HG03432 (cell line): ENCODE measurements at regions not wholly inside any gene's neighbourhood (a gene's known extent, or its start where the extent isn't known, plus 50 kb on each side); places are given as distances from the start of the nearest gene placed in this dataset.

ENCODE experiments used
- ATAC-seq: cut with Tn5 transposase; IDR thresholded peaks from one replicate; pipeline ENCODE4 v1.9.1; 2021; ENCODE audit warnings: mild to moderate bottlenecking, moderate library complexity; ENCODE audit not compliant: unreplicated experiment

DNA sequence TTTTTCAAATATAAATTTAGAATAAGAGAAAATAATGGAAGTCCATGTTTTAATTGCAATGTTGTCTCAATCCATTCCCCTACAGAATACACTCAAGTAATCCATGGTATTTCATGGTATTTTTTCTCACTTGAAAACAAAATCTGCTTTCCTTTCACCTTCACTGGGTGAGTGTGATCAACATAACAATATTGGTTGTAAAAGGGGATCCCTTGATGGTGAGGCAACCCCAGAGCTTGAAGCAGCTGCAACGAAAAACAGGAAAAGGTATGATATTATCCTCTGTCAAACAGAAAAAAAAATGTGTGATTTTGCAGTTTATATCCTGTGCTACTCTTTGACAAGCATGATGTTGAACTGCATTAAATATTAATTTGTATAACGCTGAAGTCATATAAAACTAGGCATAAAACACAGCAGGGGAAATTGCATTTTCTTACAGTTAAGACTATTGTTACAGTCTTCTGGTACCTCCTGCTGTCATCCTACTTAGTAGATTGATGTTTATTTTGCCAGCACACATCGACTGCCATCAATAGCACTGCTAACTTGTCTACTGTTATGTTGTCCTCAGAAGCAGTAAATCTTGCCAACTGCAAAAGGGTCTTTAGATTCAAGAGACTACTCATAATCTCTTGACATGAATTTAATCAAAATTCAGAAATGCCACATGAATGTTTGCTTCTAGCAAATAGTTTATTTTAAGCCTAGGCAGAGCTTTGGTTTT lies 373.1 kb upstream of the MIR17HG start:
- ATAC-seq = no peak

DNA sequence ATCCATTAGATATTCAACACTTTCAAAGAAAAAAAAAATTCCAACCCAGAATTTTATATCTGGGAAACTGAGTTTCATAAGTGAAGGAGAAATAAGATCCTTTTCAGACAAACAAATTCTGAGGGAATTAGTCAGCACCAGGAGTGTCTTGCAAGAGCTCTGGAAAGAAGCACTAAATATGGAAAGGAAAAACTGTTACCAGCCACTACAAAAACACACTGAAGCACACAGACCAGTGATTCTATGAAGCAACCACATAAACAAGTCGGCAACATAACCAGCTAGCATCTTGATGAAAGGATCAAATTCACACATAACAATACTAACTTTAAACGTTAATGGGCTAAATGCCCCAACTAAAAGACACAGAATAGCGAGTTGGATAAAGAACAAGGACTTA lies 368.4 kb upstream of the MIR17HG start:
- ATAC-seq = no peak

DNA sequence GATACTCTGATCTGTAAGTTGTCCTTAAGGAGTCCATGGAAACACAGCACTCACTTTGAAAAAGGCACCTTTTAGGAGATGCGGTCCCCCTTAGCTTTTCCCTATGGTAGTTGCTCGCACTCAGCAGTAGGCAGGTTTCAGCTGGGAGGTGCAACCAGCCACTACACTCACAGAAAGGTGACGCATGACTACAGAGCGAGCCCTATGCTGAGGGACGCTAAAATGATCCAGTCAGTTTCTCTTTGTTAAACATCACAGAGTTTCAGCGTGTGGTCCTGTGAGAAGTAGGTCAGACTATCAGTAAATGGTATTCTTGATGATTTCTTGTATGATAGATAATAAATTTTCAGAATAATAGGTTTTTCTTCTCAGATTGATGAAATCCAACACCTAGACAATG lies 362.7 kb upstream of the MIR17HG start:
- ATAC-seq = no peak

DNA sequence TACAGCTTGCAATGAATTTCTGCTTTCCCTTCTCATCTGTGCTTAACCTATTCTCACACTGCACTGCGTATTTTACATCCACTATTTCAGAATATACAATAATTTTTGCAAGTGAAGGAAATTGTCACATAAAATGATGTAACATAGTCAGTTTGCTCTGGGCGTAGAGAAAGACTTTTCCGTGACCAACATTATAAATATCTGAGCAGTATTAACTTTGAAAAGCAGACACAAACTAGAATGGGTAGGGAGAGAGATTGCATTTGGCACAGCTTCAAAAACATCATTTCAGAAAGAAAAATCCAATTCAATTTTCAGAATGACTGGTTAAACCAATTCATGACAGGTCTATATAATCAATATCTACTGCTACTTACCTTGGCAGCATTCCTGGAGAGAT lies 352.5 kb upstream of the MIR17HG start:
- ATAC-seq = no peak

DNA sequence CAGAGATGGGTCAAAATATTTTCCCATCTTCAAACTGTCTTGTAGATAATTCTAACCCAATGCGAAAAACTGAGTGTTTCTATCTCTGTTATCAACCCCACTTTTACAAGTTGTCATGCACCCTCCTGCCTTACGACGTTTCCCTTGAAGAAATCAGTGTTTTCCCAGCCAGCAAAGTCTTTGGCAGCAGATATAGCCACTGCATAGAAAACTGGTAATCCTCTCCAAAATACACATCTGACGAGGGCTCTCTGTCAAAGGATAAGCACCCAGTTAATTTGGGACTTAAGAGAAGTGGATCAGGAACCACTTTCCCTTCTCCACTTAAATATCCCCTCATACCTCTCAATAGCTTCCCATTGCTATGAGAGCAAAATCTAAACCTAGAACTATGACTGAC lies 351.9 kb upstream of the MIR17HG start:
- ATAC-seq = no peak

DNA sequence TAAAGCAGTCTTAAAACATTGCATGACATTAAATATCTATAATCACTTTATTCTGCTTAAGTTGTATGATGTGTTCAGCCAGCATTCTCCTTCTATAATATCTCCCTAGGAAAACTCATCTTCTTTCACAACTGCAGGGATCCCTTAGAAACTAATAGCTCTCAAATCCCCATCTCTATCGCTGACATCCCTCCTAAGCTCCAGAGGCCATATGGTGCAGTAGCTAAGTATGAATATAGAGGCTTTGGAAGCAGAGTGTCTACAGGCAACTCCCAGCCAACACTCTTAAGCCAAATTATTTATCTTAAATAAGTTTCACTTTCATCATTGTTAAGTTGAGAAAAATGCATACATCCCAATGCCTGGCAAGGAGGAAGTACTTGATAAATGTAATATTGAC lies 349.5 kb upstream of the MIR17HG start:
- ATAC-seq = no peak

DNA sequence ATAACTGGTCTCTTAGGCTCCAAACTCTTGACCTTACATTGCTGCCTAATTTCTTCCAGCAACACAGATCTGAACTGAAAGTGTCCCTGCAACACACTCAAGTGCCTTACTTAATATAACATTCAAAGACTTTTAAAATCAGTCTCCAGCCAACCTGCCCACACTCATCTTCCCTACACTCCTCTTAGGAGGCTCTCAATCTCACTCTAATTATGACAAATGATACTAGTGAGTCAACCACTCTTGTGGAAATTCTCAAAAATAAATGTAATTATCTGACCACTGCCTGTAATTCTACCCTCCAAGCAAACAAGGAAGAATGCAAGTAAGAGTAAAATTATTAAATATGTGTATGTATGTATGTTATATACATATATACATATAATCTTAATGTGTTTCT lies 348.1 kb upstream of the MIR17HG start:
- no peak for ATAC-seq

DNA sequence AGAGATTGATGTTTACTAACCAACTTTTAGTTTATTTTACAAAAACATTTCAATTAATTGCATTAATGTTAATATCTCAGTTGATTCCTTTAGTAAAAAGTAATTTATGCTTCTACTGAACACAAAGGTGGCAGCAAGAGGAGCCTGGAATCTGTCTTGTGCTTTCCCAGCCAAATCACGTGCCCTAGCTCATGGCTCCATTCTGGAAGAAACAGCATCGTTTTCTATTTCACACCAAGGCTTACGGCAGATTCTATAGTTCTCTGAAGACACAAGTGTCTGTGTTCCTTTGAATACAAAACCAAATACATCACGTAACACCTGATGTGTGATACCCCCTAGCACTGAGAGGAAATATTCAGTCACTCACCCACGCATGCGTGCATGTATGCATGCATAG lies 346.1 kb upstream of the MIR17HG start:
- ATAC-seq = no peak

DNA sequence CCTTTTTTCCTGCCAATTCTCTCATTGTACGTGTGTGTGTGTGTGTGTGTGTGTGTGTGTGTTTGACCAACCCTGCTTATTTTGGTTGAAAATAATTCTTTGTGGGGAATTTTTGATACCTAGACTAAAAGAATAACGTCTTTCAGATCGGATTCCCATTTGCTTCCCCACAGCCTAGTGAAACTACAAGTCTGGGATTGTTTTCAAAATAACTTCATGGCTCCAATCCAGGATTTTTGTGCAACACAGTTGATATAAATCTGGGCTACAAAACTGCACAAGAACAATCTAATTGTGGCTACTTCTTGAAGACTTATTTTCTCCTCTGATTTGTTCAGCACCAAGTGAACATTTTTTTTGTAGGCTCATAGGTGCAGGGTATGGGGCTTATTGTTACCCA lies 332.8 kb upstream of the MIR17HG start:
- no peak for ATAC-seq

DNA sequence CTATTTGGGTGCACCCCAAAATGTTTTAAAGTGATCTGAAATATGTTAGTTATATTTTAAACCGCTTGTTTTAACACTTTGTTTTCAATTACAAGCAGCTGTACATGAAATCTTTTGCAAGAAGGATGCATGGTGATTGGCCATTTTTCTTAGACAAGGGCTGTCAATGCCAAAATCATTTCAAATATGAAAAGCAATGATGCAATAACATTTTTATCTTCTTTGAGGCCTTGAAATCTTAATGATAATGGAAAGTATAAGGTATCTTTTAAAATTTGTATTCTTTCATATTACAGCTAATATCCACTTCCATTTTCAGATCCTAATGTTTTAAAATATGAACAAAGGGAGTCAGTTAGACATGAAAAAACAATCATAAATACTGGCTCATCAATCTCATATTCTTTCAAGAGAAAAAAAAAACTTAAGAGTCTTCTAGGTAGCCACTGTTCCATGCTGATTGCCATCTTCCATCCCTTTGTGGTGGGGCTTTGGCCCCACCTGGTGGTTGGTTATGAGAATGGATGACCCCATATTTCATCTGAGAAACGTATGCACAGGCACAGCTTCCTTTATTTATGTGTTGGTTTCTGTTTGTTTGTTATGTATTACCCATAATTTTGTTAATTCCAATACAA lies 330.3 kb upstream of the MIR17HG start:
- ATAC-seq = peak; percentile 99

DNA sequence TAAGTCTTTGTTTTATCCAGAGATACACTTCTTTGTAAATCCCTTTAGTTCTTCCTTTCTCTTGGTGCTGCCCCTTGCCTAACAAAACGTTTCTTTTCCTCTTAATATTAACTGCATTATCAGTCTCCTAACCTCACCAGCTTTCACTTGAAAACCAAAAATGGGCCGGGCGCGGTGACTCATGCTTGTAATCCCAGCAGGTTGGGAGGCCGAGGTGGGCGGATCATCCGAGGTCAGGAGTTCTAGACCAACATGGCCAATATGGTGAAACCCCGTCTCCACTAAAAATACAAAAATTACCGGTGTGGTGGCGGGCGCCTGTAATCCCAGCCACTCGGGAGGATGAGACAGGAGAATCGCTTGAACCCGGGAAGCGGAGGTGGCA lies 329.8 kb upstream of the MIR17HG start:
- ATAC-seq = peak; percentile 35

DNA sequence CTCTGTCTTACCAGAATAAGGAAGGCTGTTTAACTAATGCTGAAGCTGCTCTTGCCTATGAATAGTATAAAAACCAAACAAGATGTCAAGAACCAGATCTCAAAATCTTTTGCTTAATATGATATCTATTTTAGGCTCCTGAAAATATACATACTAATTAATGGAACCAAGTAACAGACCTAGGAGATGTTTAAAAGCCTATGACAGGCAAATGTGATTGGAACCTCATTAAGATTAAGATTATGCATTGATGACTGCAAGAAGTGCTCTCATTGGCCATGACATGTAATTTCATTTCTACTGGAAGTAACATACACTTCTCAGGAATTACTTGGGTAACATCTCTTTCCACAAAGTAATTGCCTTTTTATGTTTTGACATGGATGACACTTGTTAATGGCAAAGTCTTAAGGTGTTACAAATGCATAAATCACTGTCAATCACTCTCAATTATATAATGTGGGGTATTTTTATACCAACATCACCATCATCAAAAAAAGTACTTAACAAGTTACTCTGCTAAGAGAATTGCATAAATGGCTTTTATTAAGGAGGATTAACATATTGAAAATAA lies 326.9 kb upstream of the MIR17HG start:
- ATAC-seq = no peak

DNA sequence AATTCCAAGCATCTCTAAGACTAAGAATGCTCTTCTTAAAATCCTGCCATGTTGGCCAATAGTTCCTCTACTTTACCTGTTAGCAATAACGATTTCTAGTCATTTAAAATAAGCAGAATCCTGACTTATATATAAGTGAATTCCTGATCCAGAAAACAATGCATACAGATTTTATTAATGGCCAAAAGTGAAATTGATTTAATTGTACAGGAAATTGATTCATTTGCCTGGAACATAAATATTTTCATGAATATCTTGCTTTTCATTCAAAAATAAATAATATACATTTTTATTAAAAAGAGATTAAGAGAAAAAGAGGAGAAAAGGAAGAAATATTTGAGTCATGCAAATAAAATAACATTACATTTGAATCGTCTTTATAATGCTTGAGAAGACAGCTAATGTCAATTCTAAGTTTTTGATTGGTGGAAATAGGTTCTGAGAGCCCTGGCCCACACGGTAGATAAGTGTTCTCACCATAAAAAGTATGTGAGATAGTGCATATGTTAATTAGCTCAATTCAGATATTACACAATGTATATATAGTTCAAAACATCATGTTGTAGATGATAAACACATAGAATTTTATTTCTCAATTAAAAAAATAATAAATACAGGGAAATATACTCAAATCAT lies 323.2 kb upstream of the MIR17HG start:
- no peak for ATAC-seq

DNA sequence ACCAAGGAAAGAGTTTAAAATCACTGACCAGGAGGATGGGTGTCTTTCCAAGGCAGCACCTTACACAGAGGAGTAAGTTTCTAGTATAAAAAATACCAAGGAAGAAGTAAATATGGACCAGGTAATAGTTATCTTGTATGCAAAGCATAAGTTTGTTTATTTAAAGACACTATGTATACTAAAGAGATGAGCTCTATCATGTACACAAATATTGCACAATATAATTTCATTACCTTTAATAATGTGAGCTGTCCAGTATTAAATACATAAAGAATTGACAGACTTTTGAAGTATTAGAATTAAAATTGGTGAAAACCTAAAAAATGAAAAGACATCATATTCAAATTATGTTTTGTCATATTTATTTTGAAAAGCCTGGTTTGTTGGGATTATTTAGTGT lies 322.0 kb upstream of the MIR17HG start:
- no peak for ATAC-seq

DNA sequence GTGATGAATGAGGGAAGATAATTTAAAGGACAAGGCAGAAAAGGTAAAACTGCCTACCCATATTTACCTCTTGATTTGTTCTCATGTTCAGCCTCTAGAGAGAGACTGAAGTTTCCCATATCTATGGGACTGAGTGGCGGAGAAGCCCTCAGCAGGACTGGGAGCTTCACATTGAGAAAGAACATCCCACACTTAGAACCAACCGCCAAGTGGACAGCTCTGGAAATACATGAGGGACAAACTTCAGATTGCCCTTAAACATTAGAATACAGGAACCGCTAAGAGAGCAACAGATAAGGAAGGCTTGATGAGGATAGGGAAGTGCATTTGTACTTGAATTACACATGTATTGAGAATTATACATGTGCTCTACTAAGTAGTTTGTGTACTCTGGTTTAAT lies 316.0 kb upstream of the MIR17HG start:
- no peak for ATAC-seq

DNA sequence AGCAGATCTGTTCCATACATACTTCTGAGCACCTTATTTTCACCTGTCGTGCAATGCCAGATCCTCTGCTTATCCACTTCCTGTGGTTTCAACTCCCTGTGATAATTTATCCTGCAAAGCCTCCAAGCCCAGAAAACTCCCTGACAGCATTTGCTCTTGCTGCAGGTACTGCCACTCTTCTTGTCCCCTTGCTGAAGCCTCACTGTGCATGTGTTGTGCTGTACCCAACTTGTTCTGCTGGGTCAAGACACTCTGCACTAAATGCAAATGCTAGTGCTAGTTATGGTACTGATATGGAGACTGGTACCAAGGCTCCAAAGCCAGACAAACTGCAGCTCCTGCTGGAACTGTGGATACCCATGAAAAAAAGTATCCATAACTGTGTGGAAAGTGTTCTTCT lies 315.4 kb upstream of the MIR17HG start:
- ATAC-seq = no peak

DNA sequence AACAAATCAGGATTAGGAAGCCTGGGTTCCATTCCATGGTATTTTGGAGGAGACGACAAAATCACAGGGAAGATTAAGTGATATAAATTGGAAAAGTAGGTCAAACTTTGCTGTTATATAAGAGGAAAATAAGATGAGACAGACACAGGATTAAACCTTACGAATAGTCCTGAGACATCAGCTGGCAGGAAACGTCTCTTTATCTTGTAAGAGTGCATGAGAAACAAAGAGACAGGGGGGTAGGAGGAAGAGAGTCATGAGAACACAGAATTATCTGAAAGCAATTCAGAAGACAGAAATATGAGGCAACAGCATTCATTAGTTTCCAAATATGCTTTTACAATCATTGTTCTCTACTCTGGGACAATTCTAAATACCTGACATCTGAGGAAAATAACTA lies 310.6 kb upstream of the MIR17HG start:
- no peak for ATAC-seq

DNA sequence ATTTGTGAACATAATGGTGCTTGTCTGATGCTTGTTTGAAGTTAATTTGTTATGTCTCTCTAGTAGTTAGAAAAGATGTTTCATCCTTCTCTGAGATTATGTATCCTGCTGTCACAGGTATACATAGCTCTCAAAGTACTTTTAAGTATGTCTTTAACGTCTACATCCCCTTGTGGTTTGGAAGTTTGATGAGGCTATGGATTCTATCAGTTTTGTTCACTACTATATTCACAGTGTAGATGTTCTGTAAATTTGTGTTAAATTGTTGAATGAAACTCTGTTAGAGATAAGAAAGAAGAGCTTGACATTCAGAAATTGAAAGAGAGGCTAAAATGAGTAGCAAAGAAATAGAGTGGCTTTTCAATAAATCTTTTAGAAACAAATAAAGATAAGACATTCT lies 304.6 kb upstream of the MIR17HG start:
- ATAC-seq = no peak

DNA sequence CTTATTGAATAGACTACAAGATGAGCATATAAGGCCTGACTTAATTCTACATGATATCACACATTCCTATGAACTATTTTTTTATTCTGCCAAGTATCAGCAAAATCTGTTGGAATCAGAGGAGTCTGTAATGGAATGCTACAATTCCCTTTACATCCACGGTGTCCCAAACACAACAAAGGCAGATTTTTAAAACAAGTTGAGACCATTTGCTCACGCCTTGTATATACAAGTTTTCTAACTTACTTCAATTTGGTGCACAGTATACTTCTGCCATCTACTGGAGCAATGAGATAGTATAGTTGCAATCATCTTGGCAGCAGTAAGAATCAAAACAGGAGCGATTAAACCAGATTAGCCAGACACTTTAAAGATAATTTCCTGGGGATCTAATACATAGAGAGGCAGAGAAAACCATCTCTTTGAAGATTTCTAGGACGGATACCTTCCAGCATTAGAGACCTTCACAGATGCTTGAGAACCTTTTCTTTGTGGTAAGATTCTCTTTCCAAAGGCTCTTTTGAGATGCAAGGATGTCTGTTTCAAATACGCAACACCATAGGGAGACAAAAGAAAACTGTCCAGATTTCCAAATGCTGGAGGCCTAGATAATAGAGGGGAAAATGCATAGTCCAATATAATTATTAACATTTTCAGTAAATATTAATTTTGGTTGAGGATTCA lies 302.0 kb upstream of the MIR17HG start:
- ATAC-seq = peak; percentile 74

DNA sequence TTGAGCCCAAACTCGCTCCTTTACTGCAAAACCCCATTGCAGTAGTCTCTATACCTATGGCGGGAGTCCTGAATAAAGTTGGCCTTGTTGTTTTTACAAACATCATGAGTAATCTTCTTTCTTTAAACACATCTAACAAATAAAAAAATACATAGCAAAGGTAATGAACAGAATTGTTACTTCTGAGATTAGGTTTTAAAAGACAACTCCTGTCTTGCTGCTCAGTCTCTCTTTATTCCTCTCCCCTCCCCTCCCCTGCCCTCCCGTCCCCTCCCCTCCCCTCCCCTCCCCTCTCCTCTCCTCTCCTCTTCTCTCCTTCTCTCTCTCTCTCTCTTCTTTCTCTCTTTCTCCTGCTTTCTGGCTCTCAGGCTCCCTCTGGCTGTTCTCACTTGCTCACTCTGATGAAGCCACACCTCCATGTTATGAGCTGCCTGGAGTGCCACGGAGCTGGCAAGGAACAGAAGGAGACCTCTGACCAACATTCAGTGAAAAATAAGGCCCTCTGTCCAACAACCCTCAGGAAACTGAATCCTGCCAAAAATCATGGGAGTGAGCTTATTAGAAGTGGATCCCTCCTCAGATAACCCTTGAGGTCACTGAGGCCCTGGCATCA lies 300.7 kb upstream of the MIR17HG start:
- no peak for ATAC-seq

DNA sequence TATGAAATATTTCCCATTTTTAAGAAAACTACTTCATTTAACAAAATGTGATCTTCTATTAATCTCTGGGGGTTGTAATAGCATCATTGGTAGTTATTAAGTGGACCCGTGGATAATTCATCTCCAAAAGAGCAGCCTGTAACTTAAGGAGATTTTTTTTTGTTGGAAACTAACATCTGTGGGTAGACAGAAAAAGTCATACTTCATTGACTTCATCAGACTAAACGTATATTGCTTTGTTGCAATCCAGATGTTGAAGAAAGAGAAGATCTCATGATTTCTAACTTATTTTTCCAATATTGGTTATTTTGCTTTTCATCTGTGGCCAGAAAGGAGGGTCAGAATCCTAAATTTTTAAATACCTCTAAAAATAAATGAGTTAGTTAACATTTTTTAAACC lies 296.5 kb upstream of the MIR17HG start:
- ATAC-seq = no peak
